ENCODE measurements at regions not wholly inside any gene's neighbourhood (a gene's known extent, or its start where the extent isn't known, plus 50 kb on each side); places are given as distances from the start of the nearest gene placed in this dataset.

- Histone ChIP-seq H3K4me1 (no peaks in the 10 kb centered on the region), H3K27ac (no peak overlapping the region), H3K27me3 (no peaks in the 10 kb centered on the region), H3K36me3 (no peaks in the 10 kb centered on the region), H3K9me3 (no peaks in the 10 kb centered on the region), H3K4me3 (no peak overlapping the region)
- DNase-seq, result no peak
- TF ChIP-seq CTCF (IDR thresholded peaks at IDR 0.05), result no peak
- no peak for TF ChIP-seq POLR2A (IDR thresholded peaks at IDR 0.05)
Measured at GRCh38 chr4:123468479-123469031, 72.0 kb downstream of the SPRY1 start.

GRCh38 chr4:123469245-123469644 is 72.7 kb downstream of the SPRY1 start:
- no peaks in the 10 kb centered on the region for H3K9me3 ChIP-seq
- no peaks in the 10 kb centered on the region for H3K36me3 ChIP-seq
- DNase-seq, result no peak
- no peak overlapping the region for H3K27ac ChIP-seq
- no peak for TF ChIP-seq POLR2A (IDR thresholded peaks at IDR 0.05)
- no peak for TF ChIP-seq CTCF (IDR thresholded peaks at IDR 0.05)
- no peaks in the 10 kb centered on the region for H3K4me1 ChIP-seq
- no peaks in the 10 kb centered on the region for H3K27me3 ChIP-seq
- H3K4me3 ChIP-seq, result no peak overlapping the region

GRCh38 chr4:123469696-123470095 is 73.1 kb downstream of the SPRY1 start:
- H3K36me3 ChIP-seq, result no peaks in the 10 kb centered on the region
- no peaks in the 10 kb centered on the region for H3K9me3 ChIP-seq
- no peak overlapping the region for H3K4me3 ChIP-seq
- DNase-seq, result no peak
- TF ChIP-seq POLR2A (IDR thresholded peaks at IDR 0.05) (no peak), CTCF (IDR thresholded peaks at IDR 0.05) (no peak)
- no peaks in the 10 kb centered on the region for H3K4me1 ChIP-seq
- no peaks in the 10 kb centered on the region for H3K27me3 ChIP-seq
- no peak overlapping the region for H3K27ac ChIP-seq

GRCh38 chr4:123470640-123471039 is 74.0 kb downstream of the SPRY1 start:
- Histone ChIP-seq H3K36me3 (no peaks in the 10 kb centered on the region), H3K9me3 (no peaks in the 10 kb centered on the region), H3K4me3 (no peak overlapping the region), H3K4me1 (no peaks in the 10 kb centered on the region), H3K27me3 (no peaks in the 10 kb centered on the region), H3K27ac (no peak overlapping the region)
- TF ChIP-seq CTCF (IDR thresholded peaks at IDR 0.05) (no peak), POLR2A (IDR thresholded peaks at IDR 0.05) (no peak)
- DNase-seq, result no peak

DNA sequence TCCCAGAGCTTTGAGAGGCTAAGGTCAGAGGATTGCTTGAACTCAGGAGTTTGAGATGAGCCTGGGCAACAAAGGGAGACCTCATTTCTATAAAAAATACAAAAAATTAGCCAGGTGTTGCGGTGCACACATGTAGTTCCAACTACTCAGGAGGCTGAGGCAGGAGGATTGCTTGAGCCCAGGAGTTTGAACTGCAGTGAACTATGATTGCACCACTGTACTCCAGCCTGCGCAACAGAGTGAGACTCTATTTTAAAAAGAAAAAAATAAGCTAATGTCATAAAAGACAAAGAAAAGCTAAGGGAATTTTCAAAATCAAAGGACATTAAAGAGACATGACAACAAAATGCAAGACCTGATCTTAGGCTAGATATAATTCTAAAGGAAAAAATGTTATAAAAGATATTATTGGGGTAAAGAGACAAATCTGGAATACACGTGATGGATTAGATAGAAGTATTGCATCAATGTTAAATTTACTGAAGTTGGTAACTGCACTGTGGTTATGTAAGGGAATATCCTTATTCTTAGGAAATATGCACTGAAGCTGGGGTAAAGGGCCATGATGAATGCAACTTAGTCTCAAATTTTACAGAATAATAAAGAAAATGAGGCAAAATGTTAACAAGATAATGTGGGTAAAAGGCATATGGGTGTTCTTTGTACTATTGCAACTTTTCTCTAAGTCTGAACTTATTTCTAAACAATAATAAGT is 75.2 kb downstream of the SPRY1 start:
- H3K27me3 ChIP-seq, result no peaks in the 10 kb centered on the region

More for the DNA sequence above, 75.2 kb downstream of the SPRY1 start:
- Histone ChIP-seq H3K27ac (no peak overlapping the region), H3K4me1 (no peaks in the 10 kb centered on the region), H3K4me3 (no peak overlapping the region), H3K36me3 (no peaks in the 10 kb centered on the region), H3K9me3 (no peaks in the 10 kb centered on the region)
- DNase-seq, result no peak
- no peak for TF ChIP-seq CTCF (IDR thresholded peaks at IDR 0.05)
- TF ChIP-seq POLR2A (IDR thresholded peaks at IDR 0.05), result no peak
